Neural progenitor cell (in vitro differentiated cells): ENCODE measurements at regions not wholly inside any gene's neighbourhood (a gene's known extent, or its start where the extent isn't known, plus 50 kb on each side); places are given as distances from the start of the nearest gene placed in this dataset.
A peak's percentile ranks its signal among the peaks of the same experiment; 100 is the strongest.
"Not testable (repeated sequence)": the region's sequence is repeated elsewhere in the genome, so short reads cannot be mapped to it uniquely, and the experiment has no call there.

Experiments used
- DNase-seq: peaks from one replicate; pipeline ENCODE4 v3.0.0-alpha.2; 2016; ENCODE audit warnings: low spot score
- H2AFZ ChIP-seq: fragments of 200-600 bp; sonication (generic); replicated peaks from 2 replicates; pipeline ENCODE4 v1.6.1; 2016; ENCODE audit warnings: antibody characterized with exemption
- H3F3A ChIP-seq: fragments of 200-600 bp; sonication (generic); 2 replicates; pipeline ENCODE4 v1.6.1; 2016; ENCODE audit warnings: antibody characterized with exemption, low read depth
- H3K27ac ChIP-seq: fragments of 200-600 bp; sonication (generic); 2 replicates; pipeline ENCODE4 v1.5.1; 2016; ENCODE audit warnings: mild to moderate bottlenecking
- H3K27me3 ChIP-seq: fragments of 200-600 bp; sonication (generic); 2 replicates; pipeline ENCODE4 v1.6.1; 2016; ENCODE audit warnings: mild to moderate bottlenecking, moderate library complexity
- H3K36me3 ChIP-seq: fragments of 200-600 bp; sonication (generic); 2 replicates; pipeline ENCODE4 v1.5.1; 2016
- H3K4me1 ChIP-seq: fragments of 200-600 bp; sonication (generic); 2 replicates; pipeline ENCODE4 v1.6.1; 2016; ENCODE audit warnings: mixed run types
- H3K4me2 ChIP-seq: fragments of 200-600 bp; sonication (generic); 2 replicates; pipeline ENCODE4 v1.6.1; 2016
- H3K4me3 ChIP-seq: fragments of 200-600 bp; sonication (generic); 2 replicates; pipeline ENCODE4 v1.5.1; 2016
- H3K79me2 ChIP-seq: fragments of 200-600 bp; sonication (generic); 2 replicates; pipeline ENCODE4 v1.6.1; 2016; ENCODE audit warnings: low read depth
- H3K9ac ChIP-seq: fragments of 200-600 bp; sonication (generic); 2 replicates; pipeline ENCODE4 v1.6.1; 2016
- H3K9me3 ChIP-seq: fragments of 200-600 bp; sonication (generic); 2 replicates; pipeline ENCODE4 v1.5.1; 2016; ENCODE audit warnings: low read depth
- H4K20me1 ChIP-seq: fragments of 200-600 bp; sonication (generic); 2 replicates; pipeline ENCODE4 v1.6.1; 2016; ENCODE audit warnings: low read depth
- H3K27ac Mint-ChIP-seq: 3 replicates; pipeline ENCODE4 v1.8.0; 2021; ENCODE audit warnings: mixed read lengths
- H3K27me3 Mint-ChIP-seq: 2 replicates; pipeline ENCODE4 v1.8.0; 2022; ENCODE audit warnings: low read depth, mild to moderate bottlenecking, inconsistent platforms, moderate library complexity, mixed read lengths; ENCODE audit not compliant: insufficient read depth
- H3K36me3 Mint-ChIP-seq: 3 replicates; pipeline ENCODE4 v1.8.0; 2021; ENCODE audit warnings: mixed read lengths
- H3K4me1 Mint-ChIP-seq: 3 replicates; pipeline ENCODE4 v1.8.0; 2021; ENCODE audit warnings: mixed read lengths
- H3K4me3 Mint-ChIP-seq: 3 replicates; pipeline ENCODE4 v1.8.0; 2021; ENCODE audit warnings: mild to moderate bottlenecking, moderate library complexity, mixed read lengths
- H3K9me3 Mint-ChIP-seq: 3 replicates; pipeline ENCODE4 v1.8.0; 2020; ENCODE audit warnings: mixed read lengths
- EZH2 ChIP-seq: fragments of 200-600 bp; sonication (generic); IDR thresholded peaks from 2 replicates; pipeline ENCODE4 v1.6.1; 2017; ENCODE audit warnings: antibody characterized with exemption, mild to moderate bottlenecking, moderate library complexity
- EZH2phosphoT487 ChIP-seq: fragments of 200-600 bp; sonication (generic); IDR thresholded peaks from 2 replicates; pipeline ENCODE4 v1.6.1; 2017; ENCODE audit warnings: antibody characterized with exemption
- TF ChIP-seq, protein P1 (sequence below): fragments of 200-600 bp; sonication (generic); IDR thresholded peaks from 2 replicates; pipeline ENCODE4 v1.5.1; 2017; ENCODE audit warnings: antibody characterized with exemption, mild to moderate bottlenecking

DNA sequence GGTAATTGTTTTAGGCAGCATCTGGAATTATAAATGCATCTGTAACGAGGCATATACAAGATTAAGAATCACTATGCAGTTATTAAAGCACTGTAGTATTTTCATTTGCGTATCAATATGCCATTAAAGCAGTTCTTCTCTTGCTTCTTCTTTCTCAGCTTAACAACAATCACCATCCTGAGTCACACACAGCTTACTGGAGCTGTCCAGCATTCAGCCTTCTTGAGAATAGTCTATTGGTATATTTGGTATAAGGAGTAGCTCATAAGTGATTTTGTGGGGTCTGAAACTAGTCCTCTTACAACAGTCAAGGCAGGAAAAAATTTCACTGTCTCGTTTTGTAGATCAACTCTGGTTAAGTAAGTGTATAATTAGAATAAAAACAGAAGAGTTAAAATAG lies 523.0 kb upstream of the FOXG1 start:
- no peak overlapping the region for H3K27ac Mint-ChIP-seq
- Histone ChIP-seq H3K4me1 (no peaks in the 10 kb centered on the region), H3K27me3 (no peaks in the 10 kb centered on the region), H3K9ac (no peak overlapping the region), H3K4me2 (no peak overlapping the region), H4K20me1 (no peaks in the 10 kb centered on the region), H3F3A (no peaks in the 10 kb centered on the region), H3K4me3 (no peak overlapping the region), H3K27ac (no peak overlapping the region), H3K79me2 (no peaks in the 10 kb centered on the region), H3K9me3 (no peaks in the 10 kb centered on the region), H2AFZ (no peak overlapping the region), H3K36me3 (no peaks in the 10 kb centered on the region)
- no peaks in the 10 kb centered on the region for H3K27me3 Mint-ChIP-seq
- TF ChIP-seq EZH2phosphoT487, result no peak
- TF ChIP-seq, protein P1, sequence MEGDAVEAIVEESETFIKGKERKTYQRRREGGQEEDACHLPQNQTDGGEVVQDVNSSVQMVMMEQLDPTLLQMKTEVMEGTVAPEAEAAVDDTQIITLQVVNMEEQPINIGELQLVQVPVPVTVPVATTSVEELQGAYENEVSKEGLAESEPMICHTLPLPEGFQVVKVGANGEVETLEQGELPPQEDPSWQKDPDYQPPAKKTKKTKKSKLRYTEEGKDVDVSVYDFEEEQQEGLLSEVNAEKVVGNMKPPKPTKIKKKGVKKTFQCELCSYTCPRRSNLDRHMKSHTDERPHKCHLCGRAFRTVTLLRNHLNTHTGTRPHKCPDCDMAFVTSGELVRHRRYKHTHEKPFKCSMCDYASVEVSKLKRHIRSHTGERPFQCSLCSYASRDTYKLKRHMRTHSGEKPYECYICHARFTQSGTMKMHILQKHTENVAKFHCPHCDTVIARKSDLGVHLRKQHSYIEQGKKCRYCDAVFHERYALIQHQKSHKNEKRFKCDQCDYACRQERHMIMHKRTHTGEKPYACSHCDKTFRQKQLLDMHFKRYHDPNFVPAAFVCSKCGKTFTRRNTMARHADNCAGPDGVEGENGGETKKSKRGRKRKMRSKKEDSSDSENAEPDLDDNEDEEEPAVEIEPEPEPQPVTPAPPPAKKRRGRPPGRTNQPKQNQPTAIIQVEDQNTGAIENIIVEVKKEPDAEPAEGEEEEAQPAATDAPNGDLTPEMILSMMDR, result no peak
- no peak for TF ChIP-seq EZH2
- H3K4me1 Mint-ChIP-seq, result no peaks in the 10 kb centered on the region
- peak; percentile 11 for DNase-seq
- H3K4me3 Mint-ChIP-seq, result no peak overlapping the region
- peaks cover 10% of the 10 kb centered on the region for H3K9me3 Mint-ChIP-seq
- no peaks in the 10 kb centered on the region for H3K36me3 Mint-ChIP-seq

DNA sequence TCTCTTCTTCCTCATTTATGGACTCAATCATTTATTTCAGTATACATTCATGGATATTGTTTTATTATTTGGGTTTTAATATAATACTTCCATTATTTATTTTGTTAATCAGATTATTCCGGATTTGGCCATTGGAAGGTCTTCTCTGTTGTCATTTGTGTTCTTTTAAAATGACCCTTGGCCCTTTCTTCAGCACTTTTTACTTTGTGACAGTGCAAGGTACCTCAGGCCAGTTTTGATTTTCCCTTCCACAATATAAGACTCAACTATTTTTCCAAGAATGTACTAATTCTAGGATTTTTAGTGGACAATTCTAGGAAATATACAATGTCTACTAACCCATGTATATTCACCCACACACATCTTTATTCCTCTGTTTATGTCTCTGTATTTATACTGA lies 521.4 kb upstream of the FOXG1 start:
- no peaks in the 10 kb centered on the region for H3F3A ChIP-seq
- peaks cover 5% of the 10 kb centered on the region for H3K9me3 Mint-ChIP-seq
- H3K4me3 ChIP-seq, result no peak overlapping the region
- no peaks in the 10 kb centered on the region for H3K27me3 Mint-ChIP-seq
- no peak overlapping the region for H3K9ac ChIP-seq
- H3K27ac Mint-ChIP-seq, result no peak overlapping the region
- H3K36me3 ChIP-seq, result no peaks in the 10 kb centered on the region
- H2AFZ ChIP-seq, result no peak overlapping the region
- no peaks in the 10 kb centered on the region for H3K4me1 Mint-ChIP-seq
- H3K79me2 ChIP-seq, result no peaks in the 10 kb centered on the region
- no peak for TF ChIP-seq EZH2phosphoT487
- no peak for TF ChIP-seq EZH2
- TF ChIP-seq, protein P1, result no peak
- no peaks in the 10 kb centered on the region for H4K20me1 ChIP-seq
- no peak overlapping the region for H3K27ac ChIP-seq
- no peak for DNase-seq
- H3K4me2 ChIP-seq, result no peak overlapping the region
- no peaks in the 10 kb centered on the region for H3K9me3 ChIP-seq
- no peaks in the 10 kb centered on the region for H3K4me1 ChIP-seq
- no peak overlapping the region for H3K4me3 Mint-ChIP-seq
- H3K36me3 Mint-ChIP-seq, result no peaks in the 10 kb centered on the region
- no peaks in the 10 kb centered on the region for H3K27me3 ChIP-seq

DNA sequence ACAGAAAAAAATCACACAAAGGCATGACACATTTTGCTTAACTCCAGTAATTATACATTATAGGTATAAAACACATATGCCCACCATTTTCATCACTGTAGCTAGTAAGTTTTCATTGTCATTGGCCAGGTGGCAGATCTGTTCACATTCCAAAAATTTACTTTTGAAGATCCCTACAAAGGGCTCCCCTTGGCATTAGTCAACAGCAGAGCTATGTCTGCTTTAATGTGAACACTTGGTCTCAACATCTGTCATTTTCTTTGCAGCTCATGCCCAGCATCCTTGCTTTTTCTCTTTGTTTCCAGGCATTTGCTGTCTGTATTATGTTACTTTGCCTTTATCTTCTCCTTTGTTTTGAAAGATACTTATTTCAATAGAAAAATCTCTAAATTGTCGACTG lies 519.1 kb upstream of the FOXG1 start:
- no peak overlapping the region for H3K9ac ChIP-seq
- no peak overlapping the region for H3K27ac ChIP-seq
- Mint-ChIP-seq H3K4me3 (no peak overlapping the region), H3K27ac (no peak overlapping the region), H3K36me3 (no peaks in the 10 kb centered on the region), H3K9me3 (peaks cover 7% of the 10 kb centered on the region), H3K27me3 (no peaks in the 10 kb centered on the region), H3K4me1 (no peaks in the 10 kb centered on the region)
- no peaks in the 10 kb centered on the region for H3K36me3 ChIP-seq
- H3K4me3 ChIP-seq, result no peak overlapping the region
- H2AFZ ChIP-seq, result no peak overlapping the region
- H3K27me3 ChIP-seq, result no peaks in the 10 kb centered on the region
- TF ChIP-seq, protein P1, result no peak
- no peak for TF ChIP-seq EZH2
- H3K4me2 ChIP-seq, result no peak overlapping the region
- DNase-seq, result no peak
- no peaks in the 10 kb centered on the region for H3F3A ChIP-seq
- no peaks in the 10 kb centered on the region for H4K20me1 ChIP-seq
- H3K79me2 ChIP-seq, result no peaks in the 10 kb centered on the region
- no peaks in the 10 kb centered on the region for H3K4me1 ChIP-seq
- H3K9me3 ChIP-seq, result no peaks in the 10 kb centered on the region

DNA sequence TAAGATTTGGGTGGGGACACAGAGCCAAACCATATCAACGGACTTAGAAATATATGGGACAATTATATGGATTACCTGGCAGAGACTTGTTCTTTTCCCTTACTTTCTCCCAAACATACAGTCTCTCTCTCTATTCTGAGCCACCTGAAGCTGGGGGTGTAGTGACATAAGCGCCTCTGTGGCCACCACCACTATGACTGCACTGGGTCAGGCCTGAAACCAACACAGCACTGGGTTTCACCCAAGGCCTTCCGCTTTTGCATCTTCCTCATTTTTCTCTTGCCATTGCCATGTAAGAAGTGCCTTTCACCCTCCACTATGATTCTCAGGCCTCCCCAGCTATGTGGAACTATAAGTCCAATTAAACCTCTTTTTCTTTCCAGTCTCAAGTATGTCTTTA lies 514.5 kb upstream of the FOXG1 start:
- not testable (repeated sequence) for H3K9me3 ChIP-seq, H3K36me3 Mint-ChIP-seq, DNase-seq, H3K4me3 Mint-ChIP-seq, H3K4me1 Mint-ChIP-seq, H3K4me1 ChIP-seq, H3K4me3 ChIP-seq, H3F3A ChIP-seq, H4K20me1 ChIP-seq, H3K27me3 ChIP-seq, H3K9me3 Mint-ChIP-seq, H2AFZ ChIP-seq, H3K4me2 ChIP-seq, H3K27ac Mint-ChIP-seq, H3K9ac ChIP-seq, H3K79me2 ChIP-seq, H3K27ac ChIP-seq, H3K36me3 ChIP-seq, H3K27me3 Mint-ChIP-seq
